H1 (cell line): ENCODE measurements at regions not wholly inside any gene's neighbourhood (a gene's known extent, or its start where the extent isn't known, plus 50 kb on each side); places are given as distances from the start of the nearest gene placed in this dataset.

Experiments used
- CTCF ChIA-PET: fragments of 300-600 bp; sonication (Branson Sonifier 250); formaldehyde crosslinking; loops from one replicate; lab custom pipeline; 2021; ENCODE audit not compliant: partially characterized antibody; lab: Charles Lee
- POLR2A ChIA-PET: fragments of 300-600 bp; sonication (Branson Sonifier 250); formaldehyde crosslinking; loops from one replicate; lab custom pipeline; 2021; ENCODE audit warnings: inconsistent platforms; ENCODE audit not compliant: partially characterized antibody; lab: Charles Lee
- DNase-seq, 2 experiments: peaks; one replicate each; pipeline versions ENCODE4 v3.0.0 to v3.0.0-alpha.2; 2010 to 2022; ENCODE audit warnings: low spot score in 2 of 2, low read depth in 1 of 2, mixed read lengths in 1 of 2
- FAIRE-seq: peaks from 2 replicates; lab custom pipeline; 2011; peaks lifted over from hg19 to GRCh38; lab: Jason Lieb, UNC
- H2AFZ ChIP-seq: 2 replicates; pipeline ENCODE4 v1.8.1; 2012; ENCODE audit warnings: low read length, inconsistent platforms
- H2AK5ac ChIP-seq: 2 replicates; pipeline ENCODE4 v1.6.1; 2013; ENCODE audit warnings: low read depth, low read length
- H2BK120ac ChIP-seq: replicated peaks from 2 replicates; pipeline ENCODE3; 2013; ENCODE audit warnings: low read depth, low read length, inconsistent platforms
- H2BK12ac ChIP-seq: 2 replicates; pipeline ENCODE4 v1.6.1; 2013; ENCODE audit warnings: low read depth, low read length
- H2BK15ac ChIP-seq: 2 replicates; pipeline ENCODE4 v1.6.1; 2013; ENCODE audit warnings: low read length
- H2BK20ac ChIP-seq: 2 replicates; pipeline ENCODE4 v1.6.1; 2013; ENCODE audit warnings: low read length
- H2BK5ac ChIP-seq: 2 replicates; pipeline ENCODE4 v1.6.1; 2013; ENCODE audit warnings: low read depth, low read length
- H3K14ac ChIP-seq: 2 replicates; pipeline ENCODE4 v1.6.1; 2013; ENCODE audit warnings: inconsistent platforms; ENCODE audit not compliant: insufficient read length
- H3K18ac ChIP-seq: 2 replicates; pipeline ENCODE4 v1.6.1; 2013; ENCODE audit warnings: low read length; ENCODE audit errors: extremely low read depth
- H3K23ac ChIP-seq: 2 replicates; pipeline ENCODE4 v1.6.1; 2013; ENCODE audit warnings: inconsistent platforms; ENCODE audit not compliant: insufficient read length
- H3K23me2 ChIP-seq: 2 replicates; pipeline ENCODE4 v1.6.1; 2013; ENCODE audit warnings: low read depth, low read length
- H3K27ac ChIP-seq: 2 replicates; pipeline ENCODE4 v1.6.1; 2011; ENCODE audit warnings: low read depth, low read length, inconsistent platforms
- H3K27me3 ChIP-seq, 4 experiments: replicated peaks in 1 of 4; 1 replicate in 1 of 4; 2 replicates in 3 of 4; pipeline versions ENCODE4 v1.6.1 to v1.8.1; 2011 to 2013; ENCODE audit warnings: low read length in 3 of 4, mild to moderate bottlenecking in 3 of 4, inconsistent platforms in 2 of 4, mixed read lengths in 2 of 4, moderate library complexity in 1 of 4; ENCODE audit not compliant: control insufficient read depth in 3 of 4, insufficient read depth in 3 of 4; ENCODE audit errors: extremely low read depth in 1 of 4
- H3K36me3 ChIP-seq, 4 experiments: 2 replicates each; pipeline versions ENCODE4 v1.6.1 to v1.8.1; 2011 to 2013; ENCODE audit warnings: mild to moderate bottlenecking in 4 of 4, low read length in 3 of 4, moderate library complexity in 2 of 4, control low read depth in 1 of 4, inconsistent platforms in 1 of 4; ENCODE audit not compliant: insufficient read depth in 4 of 4, control insufficient read depth in 2 of 4
- H3K4ac ChIP-seq: replicated peaks from 2 replicates; pipeline ENCODE3; 2013; ENCODE audit warnings: low read length, low read depth, mixed read lengths, inconsistent platforms; ENCODE audit not compliant: insufficient read length
- H3K4me1 ChIP-seq, 4 experiments: replicated peaks in 1 of 4; 1 replicate in 1 of 4; 2 replicates in 3 of 4; pipeline versions ENCODE4 v1.6.1 to v1.8.1; 2011 to 2013; ENCODE audit warnings: low read length in 3 of 4, inconsistent platforms in 2 of 4, mixed read lengths in 1 of 4; ENCODE audit not compliant: insufficient read depth in 4 of 4, control insufficient read depth in 3 of 4
- H3K4me2 ChIP-seq, 2 experiments: 2 replicates each; pipeline versions ENCODE4 v1.6.1 to v1.8.1; 2011 to 2013; ENCODE audit warnings: low read depth in 2 of 2, low read length in 2 of 2, control low read depth in 1 of 2, inconsistent platforms in 1 of 2, mild to moderate bottlenecking in 1 of 2; ENCODE audit not compliant: insufficient read depth in 1 of 2
- H3K4me3 ChIP-seq, 4 experiments: fragments of 200-600, 300-600 bp in 1 of 4; sonication (generic), shearing (Covaris generic), sonication (Bioruptor Twin) in 1 of 4; 2 replicates each; pipeline versions ENCODE4 v1.5.1 to v1.8.1; 2011 to 2016; ENCODE audit warnings: low read length in 4 of 4, low read depth in 3 of 4, control low read depth in 2 of 4, inconsistent platforms in 2 of 4, mild to moderate bottlenecking in 2 of 4, mixed read lengths in 1 of 4, moderate library complexity in 1 of 4; ENCODE audit not compliant: insufficient read depth in 2 of 4; ENCODE audit errors: extremely low read depth in 1 of 4
- H3K56ac ChIP-seq: replicated peaks from 2 replicates; pipeline ENCODE3; 2013; ENCODE audit warnings: low read depth, mild to moderate bottlenecking, mixed read lengths, low read length, inconsistent platforms; ENCODE audit not compliant: insufficient read length
- H3K79me1 ChIP-seq: 2 replicates; pipeline ENCODE4 v1.6.1; 2013; ENCODE audit warnings: low read depth, low read length, control low read depth
- H3K79me2 ChIP-seq, 2 experiments: 2 replicates each; pipeline versions ENCODE4 v1.6.1 to v1.8.1; 2012 to 2013; ENCODE audit warnings: low read length in 2 of 2, mild to moderate bottlenecking in 2 of 2, inconsistent platforms in 1 of 2; ENCODE audit not compliant: insufficient read depth in 2 of 2, control insufficient read depth in 1 of 2
- H3K9ac ChIP-seq, 4 experiments: replicated peaks in 1 of 4; 1 replicate in 1 of 4; 2 replicates in 3 of 4; pipeline versions ENCODE4 v1.6.1 to v1.8.1; 2011 to 2013; ENCODE audit warnings: low read depth in 3 of 4, low read length in 3 of 4, control low read depth in 2 of 4, mild to moderate bottlenecking in 2 of 4, moderate library complexity in 2 of 4, inconsistent platforms in 1 of 4; ENCODE audit errors: extremely low read depth in 1 of 4
- H3K9me3 ChIP-seq, 2 experiments: 2 replicates each; pipeline versions ENCODE4 v1.6.1 to v1.8.1; 2012 to 2013; ENCODE audit warnings: mild to moderate bottlenecking in 2 of 2, moderate library complexity in 2 of 2, control low read depth in 1 of 2, inconsistent platforms in 1 of 2, low read depth in 1 of 2, low read length in 1 of 2, mixed read lengths in 1 of 2; ENCODE audit not compliant: insufficient read depth in 2 of 2
- H4K20me1 ChIP-seq, 2 experiments: replicated peaks in 1 of 2; 2 replicates each; pipeline versions ENCODE3 to v1.8.1; 2011 to 2013; ENCODE audit warnings: inconsistent platforms in 2 of 2, low read length in 2 of 2, mild to moderate bottlenecking in 1 of 2; ENCODE audit not compliant: insufficient read depth in 2 of 2, control insufficient read depth in 1 of 2
- H4K5ac ChIP-seq: 2 replicates; pipeline ENCODE4 v1.6.1; 2013; ENCODE audit warnings: low read length, low read depth, mixed read lengths, inconsistent platforms; ENCODE audit not compliant: insufficient read length
- H4K8ac ChIP-seq: 2 replicates; pipeline ENCODE4 v1.8.0; 2013; ENCODE audit warnings: mild to moderate bottlenecking, moderate library complexity, low read length, inconsistent platforms; ENCODE audit not compliant: insufficient read depth; ENCODE audit errors: extremely low read depth
- H4K91ac ChIP-seq: replicated peaks from 2 replicates; pipeline ENCODE3; 2013; ENCODE audit warnings: low read length, mixed read lengths, inconsistent platforms; ENCODE audit not compliant: insufficient read length
- RAD21 ChIP-seq, 2 experiments: IDR thresholded peaks in 1 of 2; conservative IDR thresholded peaks in 1 of 2; 2 replicates each; pipeline ENCODE4 v1.6.1; 2011; ENCODE audit warnings: low read depth in 2 of 2, low read length in 2 of 2, improper control_type of control experiment in 1 of 2, inconsistent platforms in 1 of 2, mild to moderate bottlenecking in 1 of 2, moderate library complexity in 1 of 2
- RBBP5 ChIP-seq: IDR thresholded peaks from 2 replicates; pipeline ENCODE4 v1.7.1; 2012; ENCODE audit warnings: low read depth, mild to moderate bottlenecking, inconsistent platforms, low read length, moderate library complexity, borderline replicate concordance
- RFX5 ChIP-seq: IDR thresholded peaks from 2 replicates; pipeline ENCODE4 v1.6.1; 2011; ENCODE audit warnings: low read depth, low read length, improper control_type of control experiment, borderline replicate concordance
- SIN3A ChIP-seq, 2 experiments: IDR thresholded peaks in 1 of 2; conservative IDR thresholded peaks in 1 of 2; 2 replicates each; pipeline ENCODE4 v1.6.1; 2011 to 2012; ENCODE audit warnings: low read length in 2 of 2, improper control_type of control experiment in 1 of 2, low read depth in 1 of 2, mild to moderate bottlenecking in 1 of 2
- TAF7 ChIP-seq: optimal IDR thresholded peaks from 2 replicates; pipeline ENCODE3; 2011; ENCODE audit warnings: low read depth, mild to moderate bottlenecking, inconsistent platforms, low read length, moderate library complexity, borderline replicate concordance
- ZNF274 ChIP-seq: IDR thresholded peaks from 2 replicates; pipeline ENCODE4 v1.7.0; 2012; ENCODE audit warnings: low read length, borderline replicate concordance; ENCODE audit errors: extremely low read depth
- WGBS, 2 experiments: shearing (Covaris generic) in 1 of 2; methylation state at CpG; one replicate each; pipeline versions ENCODE4 v1.1.6 to v1.1.7; 2013 to 2015; ENCODE audit warnings: low lambda C conversion rate in 2 of 2, mixed read lengths in 2 of 2, inconsistent platforms in 1 of 2, low coverage in 1 of 2, missing lambda C conversion rate in 1 of 2; ENCODE audit not compliant: insufficient replicate concordance in 2 of 2, insufficient coverage in 1 of 2, insufficient read length in 1 of 2; ENCODE audit errors: extremely low coverage in 1 of 2, missing lambda C conversion rate in 1 of 2; 5-methylcytosine and 5-hydroxymethylcytosine counted together

- CTCF ChIA-PET: no interaction called here
- no peak overlapping the region for H4K91ac ChIP-seq
- H3K4me2 ChIP-seq: no peak overlapping the region
- H2BK5ac ChIP-seq: no peak overlapping the region
- H3K9me3 ChIP-seq: no peaks in the 10 kb centered on the region
- no peak overlapping the region for H3K18ac ChIP-seq
- H3K14ac ChIP-seq: no peak overlapping the region
- FAIRE-seq: no peak
- H3K23ac ChIP-seq: no peak overlapping the region
- peaks cover 0 to 2% (median 0%) of the 10 kb centered on the region in 4 experiments; a peak in 1 of 7 replicates for H3K4me1 ChIP-seq
- H2BK20ac ChIP-seq: no peak overlapping the region
- no peak overlapping the region for H3K4ac ChIP-seq
- no peak for DNase-seq
- no peaks in the 10 kb centered on the region for H3K27me3 ChIP-seq
- no peak overlapping the region for H4K8ac ChIP-seq
- H3K27ac ChIP-seq: no peak overlapping the region
- POLR2A ChIA-PET: no interaction called here
- H2BK15ac ChIP-seq: no peak overlapping the region
- H2AK5ac ChIP-seq: no peak overlapping the region
- H2BK12ac ChIP-seq: no peak overlapping the region
- no peak overlapping the region for H3K4me3 ChIP-seq
- H4K5ac ChIP-seq: no peak overlapping the region
- no peak overlapping the region for H3K56ac ChIP-seq
- no peaks in the 10 kb centered on the region for H3K36me3 ChIP-seq
- no peak overlapping the region for H3K9ac ChIP-seq
- 99% methylated on average over 4 of the region's 4 CpGs; no CpG with 5 or more reads in 1 of the 2 experiments for WGBS, 2 experiments
- no peak overlapping the region for H2BK120ac ChIP-seq
- H3K79me1 ChIP-seq: no peaks in the 10 kb centered on the region
- no peaks in the 10 kb centered on the region for H4K20me1 ChIP-seq
- no peak overlapping the region for H2AFZ ChIP-seq
- H3K79me2 ChIP-seq: no peaks in the 10 kb centered on the region
- H3K23me2 ChIP-seq: no peaks in the 10 kb centered on the region
- TF ChIP-seq RAD21 (IDR thresholded peaks at IDR 0.05 in 1 of 2, conservative IDR thresholded peaks at IDR 0.05 in 1 of 2; ENCODE audit: low read depth in 2 of 2, low read length in 2 of 2) (no peak), RBBP5 (no peak), ZNF274 (no peak), RFX5 (no peak), TAF7 (no peak), SIN3A (conservative IDR thresholded peaks at IDR 0.05 in 1 of 2, IDR thresholded peaks at IDR 0.05 in 1 of 2; ENCODE audit: low read depth in 1 of 2, low read length in 2 of 2) (no peak)
Measured at GRCh38 chr2:38152035-38152434, 76.1 kb upstream of the CYP1B1 start.
